HCT116 (cell line): ENCODE measurements at regions not wholly inside any gene's neighbourhood (a gene's known extent, or its start where the extent isn't known, plus 50 kb on each side); places are given as distances from the start of the nearest gene placed in this dataset.

Experiments
- ATAC-seq: fragments of 200-7000 bp; cut with Tn5 transposase; 2 replicates; pipeline ENCODE4 v1.9.1; 2020; ENCODE audit warnings: mild to moderate bottlenecking, moderate library complexity
- BruUV-seq: library from RNA; stranded (reverse); fragments of 400-500 nt; replicated peaks from 2 replicates; lab custom pipeline; 2021; lab: Mats Ljungman, UMichigan
- CTCF ChIA-PET: fragments of 300-600 bp; sonication (Branson Sonifier 250); formaldehyde crosslinking; loops from one replicate; lab custom pipeline; 2021; ENCODE audit warnings: antibody characterized with exemption; lab: Charles Lee
- POLR2A ChIA-PET: fragments of 300-600, 350-600 bp; sonication (Branson Sonifier 250); formaldehyde crosslinking; loops from one replicate; lab custom pipeline; 2021; ENCODE audit warnings: antibody characterized with exemption; lab: Charles Lee
- RAD21 ChIA-PET, 2 experiments: fragments of 300-600 bp; sonication (Branson Sonifier 250); formaldehyde crosslinking; loops; one replicate each; lab custom pipeline; 2023; ENCODE audit warnings: low total read pairs in 2 of 2; ENCODE audit not compliant: uncharacterized antibody in 2 of 2, unreplicated experiment in 2 of 2, low non-redundant PET in 1 of 2; lab: Charles Lee
- DNase-seq: peaks from one replicate; pipeline ENCODE4 v3.0.0-alpha.2; 2010; ENCODE audit warnings: low read depth, low spot score
- H2AFZ ChIP-seq: fragments of 200-600 bp; shearing (Covaris generic), sonication (generic); 2 replicates; pipeline ENCODE4 v1.6.1; 2017; ENCODE audit warnings: low read depth, mixed run types, mixed read lengths, antibody characterized with exemption, low read length; ENCODE audit not compliant: poor library complexity, severe bottlenecking
- H3K27ac ChIP-seq: 2 replicates; pipeline ENCODE4 v1.5.1; 2012; ENCODE audit warnings: low read depth, low read length
- H3K27me3 ChIP-seq: fragments of 200-600 bp; sonication (generic); 2 replicates; pipeline ENCODE4 v1.6.1; 2016; ENCODE audit warnings: mixed run types, low read length, mixed read lengths; ENCODE audit not compliant: insufficient read depth
- H3K36me3 ChIP-seq, 2 experiments: fragments of 200-500 bp in 1 of 2; fragments of 200-600 bp in 1 of 2; sonication (Bioruptor generic) in 1 of 2; sonication (generic) in 1 of 2; 2 replicates each; pipeline versions ENCODE4 v1.5.1 to v1.6.1; 2014 to 2016; ENCODE audit warnings: low read length in 2 of 2, inconsistent platforms in 1 of 2, mixed read lengths in 1 of 2, mixed run types in 1 of 2; ENCODE audit not compliant: insufficient read depth in 2 of 2, control insufficient read depth in 1 of 2
- H3K4me1 ChIP-seq, 2 experiments: fragments of 200-600 bp in 1 of 2; sonication (generic) in 1 of 2; 2 replicates each; pipeline versions ENCODE4 v1.5.1 to v1.6.1; 2012 to 2017; ENCODE audit warnings: low read length in 2 of 2, inconsistent platforms in 1 of 2, mild to moderate bottlenecking in 1 of 2, mixed read lengths in 1 of 2, mixed run types in 1 of 2, moderate library complexity in 1 of 2; ENCODE audit not compliant: insufficient read depth in 2 of 2, control insufficient read depth in 1 of 2
- H3K4me2 ChIP-seq: fragments of 200-600 bp; sonication (generic); 2 replicates; pipeline ENCODE4 v1.6.1; 2017; ENCODE audit warnings: mixed run types, low read length, mixed read lengths
- H3K4me3 ChIP-seq, 2 experiments: fragments of 200-600 bp in 1 of 2; sonication (generic) in 1 of 2; replicated peaks in 1 of 2; 2 replicates each; pipeline ENCODE4 v1.5.1; 2011 to 2016; ENCODE audit warnings: low read length in 2 of 2, control low read depth in 1 of 2, low read depth in 1 of 2, mild to moderate bottlenecking in 1 of 2, mixed read lengths in 1 of 2, mixed run types in 1 of 2
- H3K79me2 ChIP-seq: fragments of 200-600 bp; sonication (generic); 2 replicates; pipeline ENCODE4 v1.6.1; 2017; ENCODE audit warnings: mild to moderate bottlenecking, mixed run types, low read length, moderate library complexity, mixed read lengths; ENCODE audit not compliant: insufficient read depth
- H3K9ac ChIP-seq: fragments of 200-600 bp; sonication (generic); 2 replicates; pipeline ENCODE4 v1.6.1; 2016; ENCODE audit warnings: low read length, mixed read lengths
- H3K9me2 ChIP-seq: fragments of 200-600 bp; sonication (generic), shearing (Covaris generic); 2 replicates; pipeline ENCODE4 v1.6.1; 2017; ENCODE audit warnings: mixed run types, mild to moderate bottlenecking, moderate library complexity; ENCODE audit not compliant: insufficient read depth
- H3K9me3 ChIP-seq, 2 experiments: fragments of 200-500 bp in 1 of 2; fragments of 200-600 bp in 1 of 2; sonication (Bioruptor generic) in 1 of 2; sonication (generic) in 1 of 2; 2 replicates each; pipeline ENCODE4 v1.6.1; 2014 to 2017; ENCODE audit warnings: low read length in 2 of 2, mixed read lengths in 2 of 2, inconsistent platforms in 1 of 2, low read depth in 1 of 2, mild to moderate bottlenecking in 1 of 2, mixed run types in 1 of 2, moderate library complexity in 1 of 2; ENCODE audit not compliant: control insufficient read depth in 1 of 2, insufficient read depth in 1 of 2
- H4K20me1 ChIP-seq: fragments of 200-600 bp; sonication (generic), shearing (Covaris generic); 2 replicates; pipeline ENCODE4 v1.6.1; 2017; ENCODE audit warnings: mixed run types, mild to moderate bottlenecking, moderate library complexity; ENCODE audit not compliant: insufficient read depth
- CEBPB ChIP-seq: IDR thresholded peaks from 2 replicates; pipeline ENCODE4 v1.6.1; 2012; ENCODE audit warnings: low read depth
- ELF1 ChIP-seq: IDR thresholded peaks from 2 replicates; pipeline ENCODE4 v1.6.1; 2012; ENCODE audit warnings: low read depth, borderline replicate concordance
- EZH2 ChIP-seq: fragments of 200-600 bp; sonication (generic); IDR thresholded peaks from 2 replicates; pipeline ENCODE4 v1.6.1; 2017; ENCODE audit warnings: antibody characterized with exemption, mixed run types
- EZH2phosphoT487 ChIP-seq: fragments of 200-600 bp; IDR thresholded peaks from 2 replicates; pipeline ENCODE4 v1.6.1; 2018; ENCODE audit warnings: antibody characterized with exemption, borderline replicate concordance
- FOSL1 ChIP-seq: IDR thresholded peaks from 2 replicates; pipeline ENCODE4 v1.6.1; 2012; ENCODE audit warnings: low read depth
- JUND ChIP-seq: IDR thresholded peaks from 2 replicates; pipeline ENCODE4 v1.6.1; 2012
- POLR2A ChIP-seq: IDR thresholded peaks from 2 replicates; pipeline ENCODE4 v1.7.0; 2011; ENCODE audit warnings: borderline replicate concordance; ENCODE audit not compliant: insufficient read depth, insufficient read length; ENCODE audit errors: extremely low read depth
- POLR2AphosphoS5 ChIP-seq: IDR thresholded peaks from 2 replicates; pipeline ENCODE4 v1.6.1; 2011; ENCODE audit warnings: mild to moderate bottlenecking, low read depth, low read length, moderate library complexity
- RAD21 ChIP-seq: IDR thresholded peaks from 2 replicates; pipeline ENCODE4 v1.6.1; 2012; ENCODE audit warnings: low read depth, mild to moderate bottlenecking
- SIN3A ChIP-seq: IDR thresholded peaks from 2 replicates; pipeline ENCODE4 v1.6.1; 2012; ENCODE audit warnings: low read depth
- TCF7L2 ChIP-seq: IDR thresholded peaks from 2 replicates; pipeline ENCODE4 v1.7.0; 2011; ENCODE audit warnings: borderline replicate concordance, inconsistent platforms; ENCODE audit not compliant: insufficient read depth, insufficient read length; ENCODE audit errors: extremely low read depth
- YY1 ChIP-seq: IDR thresholded peaks from 2 replicates; pipeline ENCODE4 v1.6.1; 2011; ENCODE audit warnings: low read length, low read depth, moderate library complexity, mild to moderate bottlenecking; ENCODE audit not compliant: insufficient replicate concordance; ENCODE audit errors: extremely low read depth
- ZFX ChIP-seq: fragments of 450-650 bp; IDR thresholded peaks from 2 replicates; pipeline ENCODE4 v1.6.1; 2017
- ZNF274 ChIP-seq: fragments of 200-500 bp; sonication (Bioruptor generic); IDR thresholded peaks from 2 replicates; pipeline ENCODE4 v1.6.1; 2014; ENCODE audit warnings: mild to moderate bottlenecking, low read depth, low read length, inconsistent platforms
- intact Hi-C: fragments of 100-400 bp; cut with micrococcal nuclease; formaldehyde crosslinking; loops from 2 replicates; pipeline ENCODE4 v1.10.0; 2022
- TF ChIP-seq, protein P1 (sequence below): IDR thresholded peaks from 2 replicates; pipeline ENCODE4 v1.6.1; 2012
- TF ChIP-seq, protein P2 (sequence below): IDR thresholded peaks from 2 replicates; pipeline ENCODE4 v1.6.1; 2011; ENCODE audit warnings: mild to moderate bottlenecking, low read length, moderate library complexity; ENCODE audit not compliant: insufficient replicate concordance; ENCODE audit errors: extremely low read depth
- TF ChIP-seq, protein P3 (sequence below), 3 experiments: fragments of 200-600 bp in 1 of 3; sonication (generic) in 1 of 3; IDR thresholded peaks in 2 of 3; conservative IDR thresholded peaks in 1 of 3; 2 replicates each; pipeline ENCODE4 v1.5.1; 2012 to 2017; ENCODE audit warnings: low read depth in 2 of 3, low read length in 2 of 3, antibody characterized with exemption in 1 of 3, borderline replicate concordance in 1 of 3, control low read depth in 1 of 3, mild to moderate bottlenecking in 1 of 3, mixed read lengths in 1 of 3, mixed run types in 1 of 3, moderate library complexity in 1 of 3; ENCODE audit not compliant: insufficient read depth in 1 of 3
- TF ChIP-seq, protein P4 (sequence below): IDR thresholded peaks from 2 replicates; pipeline ENCODE4 v1.6.1; 2012

DNA sequence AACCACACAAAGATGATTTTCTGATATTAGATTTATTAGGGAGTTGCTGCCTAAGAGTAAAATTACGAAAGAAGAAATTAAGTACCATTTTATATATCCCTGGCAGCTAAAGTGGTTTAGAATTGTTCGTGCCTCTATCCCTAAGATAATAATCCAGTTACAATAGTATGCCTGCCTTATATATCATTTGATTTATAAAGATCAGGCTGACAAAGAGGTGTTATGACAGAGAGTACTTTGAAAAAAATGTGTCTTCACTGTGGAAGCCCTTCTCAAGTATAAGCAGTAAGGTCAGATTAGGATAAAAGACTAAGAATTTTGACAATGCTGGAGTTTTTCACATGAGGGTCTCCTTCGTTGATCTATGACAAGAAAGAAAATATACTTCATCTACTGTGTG is 619.9 kb downstream of the ADGRL2 start:
- CTCF ChIA-PET = no interaction called here
- no peak overlapping the region for H3K4me3 ChIP-seq
- H3K36me3 ChIP-seq = no peaks in the 10 kb centered on the region
- POLR2A ChIA-PET = no interaction called here
- no peaks in the 10 kb centered on the region for H4K20me1 ChIP-seq
- no peak overlapping the region for H2AFZ ChIP-seq
- TF ChIP-seq CEBPB = no peak
- TF ChIP-seq POLR2A = no peak
- TF ChIP-seq, protein P1, sequence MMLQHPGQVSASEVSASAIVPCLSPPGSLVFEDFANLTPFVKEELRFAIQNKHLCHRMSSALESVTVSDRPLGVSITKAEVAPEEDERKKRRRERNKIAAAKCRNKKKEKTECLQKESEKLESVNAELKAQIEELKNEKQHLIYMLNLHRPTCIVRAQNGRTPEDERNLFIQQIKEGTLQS = no peak
- no peak for TF ChIP-seq ZFX
- no peak for TF ChIP-seq YY1
- no peak for TF ChIP-seq FOSL1
- no peak for TF ChIP-seq EZH2
- no peak for TF ChIP-seq TCF7L2
- TF ChIP-seq JUND = no peak
- TF ChIP-seq POLR2AphosphoS5 = no peak
- TF ChIP-seq, protein P2, sequence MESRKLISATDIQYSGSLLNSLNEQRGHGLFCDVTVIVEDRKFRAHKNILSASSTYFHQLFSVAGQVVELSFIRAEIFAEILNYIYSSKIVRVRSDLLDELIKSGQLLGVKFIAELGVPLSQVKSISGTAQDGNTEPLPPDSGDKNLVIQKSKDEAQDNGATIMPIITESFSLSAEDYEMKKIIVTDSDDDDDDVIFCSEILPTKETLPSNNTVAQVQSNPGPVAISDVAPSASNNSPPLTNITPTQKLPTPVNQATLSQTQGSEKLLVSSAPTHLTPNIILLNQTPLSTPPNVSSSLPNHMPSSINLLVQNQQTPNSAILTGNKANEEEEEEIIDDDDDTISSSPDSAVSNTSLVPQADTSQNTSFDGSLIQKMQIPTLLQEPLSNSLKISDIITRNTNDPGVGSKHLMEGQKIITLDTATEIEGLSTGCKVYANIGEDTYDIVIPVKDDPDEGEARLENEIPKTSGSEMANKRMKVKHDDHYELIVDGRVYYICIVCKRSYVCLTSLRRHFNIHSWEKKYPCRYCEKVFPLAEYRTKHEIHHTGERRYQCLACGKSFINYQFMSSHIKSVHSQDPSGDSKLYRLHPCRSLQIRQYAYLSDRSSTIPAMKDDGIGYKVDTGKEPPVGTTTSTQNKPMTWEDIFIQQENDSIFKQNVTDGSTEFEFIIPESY = no peak
- no peak for TF ChIP-seq SIN3A
- TF ChIP-seq, protein P3, sequence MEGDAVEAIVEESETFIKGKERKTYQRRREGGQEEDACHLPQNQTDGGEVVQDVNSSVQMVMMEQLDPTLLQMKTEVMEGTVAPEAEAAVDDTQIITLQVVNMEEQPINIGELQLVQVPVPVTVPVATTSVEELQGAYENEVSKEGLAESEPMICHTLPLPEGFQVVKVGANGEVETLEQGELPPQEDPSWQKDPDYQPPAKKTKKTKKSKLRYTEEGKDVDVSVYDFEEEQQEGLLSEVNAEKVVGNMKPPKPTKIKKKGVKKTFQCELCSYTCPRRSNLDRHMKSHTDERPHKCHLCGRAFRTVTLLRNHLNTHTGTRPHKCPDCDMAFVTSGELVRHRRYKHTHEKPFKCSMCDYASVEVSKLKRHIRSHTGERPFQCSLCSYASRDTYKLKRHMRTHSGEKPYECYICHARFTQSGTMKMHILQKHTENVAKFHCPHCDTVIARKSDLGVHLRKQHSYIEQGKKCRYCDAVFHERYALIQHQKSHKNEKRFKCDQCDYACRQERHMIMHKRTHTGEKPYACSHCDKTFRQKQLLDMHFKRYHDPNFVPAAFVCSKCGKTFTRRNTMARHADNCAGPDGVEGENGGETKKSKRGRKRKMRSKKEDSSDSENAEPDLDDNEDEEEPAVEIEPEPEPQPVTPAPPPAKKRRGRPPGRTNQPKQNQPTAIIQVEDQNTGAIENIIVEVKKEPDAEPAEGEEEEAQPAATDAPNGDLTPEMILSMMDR (IDR thresholded peaks at IDR 0.05 in 2 of 3, conservative IDR thresholded peaks at IDR 0.05 in 1 of 3; ENCODE audit: borderline replicate concordance in 1 of 3, insufficient read depth in 1 of 3, low read depth in 2 of 3, low read length in 2 of 3) = no peak
- no peak for TF ChIP-seq EZH2phosphoT487
- no peak for TF ChIP-seq ZNF274
- TF ChIP-seq RAD21 = no peak
- TF ChIP-seq, protein P4, sequence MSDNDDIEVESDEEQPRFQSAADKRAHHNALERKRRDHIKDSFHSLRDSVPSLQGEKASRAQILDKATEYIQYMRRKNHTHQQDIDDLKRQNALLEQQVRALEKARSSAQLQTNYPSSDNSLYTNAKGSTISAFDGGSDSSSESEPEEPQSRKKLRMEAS = no peak
- TF ChIP-seq ELF1 = no peak
- TF ChIP-seq, all 23 proteins: peak for 0
- no peaks in the 10 kb centered on the region for H3K9me2 ChIP-seq
- no peaks in the 10 kb centered on the region for H3K4me1 ChIP-seq
- H3K27me3 ChIP-seq = no peaks in the 10 kb centered on the region
- H3K9ac ChIP-seq = no peak overlapping the region
- BruUV-seq = no TSS peak
- no peak overlapping the region for H3K27ac ChIP-seq
- RAD21 ChIA-PET = no interaction called here
- H3K4me2 ChIP-seq = no peak overlapping the region
- no peaks in the 10 kb centered on the region for H3K79me2 ChIP-seq
- intact Hi-C loops = no loop called here
- H3K9me3 ChIP-seq = no peaks in the 10 kb centered on the region
- no peak for ATAC-seq
- no peak for DNase-seq
